Thoracic aorta (tissue), 2 donors: ENCODE measurements at regions not wholly inside any gene's neighbourhood (a gene's known extent, or its start where the extent isn't known, plus 50 kb on each side); places are given as distances from the start of the nearest gene placed in this dataset.

ENCODE experiments used
- ATAC-seq: fragments of 150-250 bp; one replicate; pipeline ENCODE4 v1.8.0; 2017; ENCODE audit warnings: low read depth; ENCODE audit not compliant: insufficient number of reproducible peaks, low FRiP score
- DNase-seq: peaks from one replicate; pipeline ENCODE4 v3.0.0-alpha.2; 2020; ENCODE audit warnings: low spot score
- H3K27ac ChIP-seq, 2 donors: fragments of 200-600 bp; sonication (generic); 1 replicate in 1 of 2; 2 replicates in 1 of 2; pipeline ENCODE4 v1.5.1; 2016; ENCODE audit warnings: mild to moderate bottlenecking in 2 of 2, moderate library complexity in 2 of 2
- H3K27me3 ChIP-seq: fragments of 200-600 bp; sonication (generic); replicated peaks from 2 replicates; pipeline ENCODE4 v1.6.0; 2016; ENCODE audit warnings: mild to moderate bottlenecking; ENCODE audit not compliant: insufficient read depth
- H3K36me3 ChIP-seq: fragments of 200-600 bp; sonication (generic); one replicate; pipeline ENCODE4 v1.5.1; 2016
- H3K4me1 ChIP-seq, 2 donors: fragments of 200-600 bp; sonication (generic); 1 replicate in 1 of 2; 2 replicates in 1 of 2; pipeline versions ENCODE4 v1.5.1 to v1.6.0; 2016; ENCODE audit warnings: low read depth in 2 of 2, mild to moderate bottlenecking in 1 of 2; ENCODE audit not compliant: control insufficient read depth in 1 of 2
- H3K4me3 ChIP-seq: fragments of 200-600 bp; sonication (generic); 2 replicates; pipeline ENCODE4 v1.5.1; 2016; ENCODE audit warnings: mild to moderate bottlenecking
- H3K9me3 ChIP-seq: fragments of 200-600 bp; sonication (generic); 2 replicates; pipeline ENCODE4 v1.5.1; 2016
- TF ChIP-seq, protein P1 (sequence below): fragments of 200-600 bp; sonication (generic); IDR thresholded peaks from one replicate; pipeline ENCODE4 v1.5.1; 2019; ENCODE audit warnings: antibody characterized with exemption

- H3K36me3 ChIP-seq = no peaks in the 10 kb centered on the region
- no peaks in the 10 kb centered on the region for H3K4me1 ChIP-seq
- DNase-seq = no peak
- TF ChIP-seq, protein P1, sequence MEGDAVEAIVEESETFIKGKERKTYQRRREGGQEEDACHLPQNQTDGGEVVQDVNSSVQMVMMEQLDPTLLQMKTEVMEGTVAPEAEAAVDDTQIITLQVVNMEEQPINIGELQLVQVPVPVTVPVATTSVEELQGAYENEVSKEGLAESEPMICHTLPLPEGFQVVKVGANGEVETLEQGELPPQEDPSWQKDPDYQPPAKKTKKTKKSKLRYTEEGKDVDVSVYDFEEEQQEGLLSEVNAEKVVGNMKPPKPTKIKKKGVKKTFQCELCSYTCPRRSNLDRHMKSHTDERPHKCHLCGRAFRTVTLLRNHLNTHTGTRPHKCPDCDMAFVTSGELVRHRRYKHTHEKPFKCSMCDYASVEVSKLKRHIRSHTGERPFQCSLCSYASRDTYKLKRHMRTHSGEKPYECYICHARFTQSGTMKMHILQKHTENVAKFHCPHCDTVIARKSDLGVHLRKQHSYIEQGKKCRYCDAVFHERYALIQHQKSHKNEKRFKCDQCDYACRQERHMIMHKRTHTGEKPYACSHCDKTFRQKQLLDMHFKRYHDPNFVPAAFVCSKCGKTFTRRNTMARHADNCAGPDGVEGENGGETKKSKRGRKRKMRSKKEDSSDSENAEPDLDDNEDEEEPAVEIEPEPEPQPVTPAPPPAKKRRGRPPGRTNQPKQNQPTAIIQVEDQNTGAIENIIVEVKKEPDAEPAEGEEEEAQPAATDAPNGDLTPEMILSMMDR = no peak
- H3K27ac ChIP-seq = no peak overlapping the region
- no peaks in the 10 kb centered on the region for H3K9me3 ChIP-seq
- H3K4me3 ChIP-seq = no peak overlapping the region
- no peak for ATAC-seq
- no peaks in the 10 kb centered on the region for H3K27me3 ChIP-seq
These were observed 68.4 kb downstream of the MED10 start for GRCh38 chr5:6309949-6310348.

- H3K27me3 ChIP-seq = no peaks in the 10 kb centered on the region
- no peak overlapping the region for H3K27ac ChIP-seq
- ATAC-seq = no peak
- no peak overlapping the region for H3K4me3 ChIP-seq
- H3K9me3 ChIP-seq = no peaks in the 10 kb centered on the region
- no peak for DNase-seq
- no peaks in the 10 kb centered on the region for H3K36me3 ChIP-seq
- TF ChIP-seq, protein P1 = no peak
- no peaks in the 10 kb centered on the region for H3K4me1 ChIP-seq
These were observed 69.7 kb downstream of the MED10 start for GRCh38 chr5:6308683-6309082.

- Histone ChIP-seq H3K27ac (no peak overlapping the region), H3K27me3 (no peaks in the 10 kb centered on the region), H3K4me3 (no peak overlapping the region), H3K9me3 (no peaks in the 10 kb centered on the region), H3K36me3 (no peaks in the 10 kb centered on the region), H3K4me1 (no peaks in the 10 kb centered on the region)
- TF ChIP-seq, protein P1 = no peak
- DNase-seq = no peak
- no peak for ATAC-seq
These were observed 71.0 kb downstream of the MED10 start for GRCh38 chr5:6307304-6307703.

- TF ChIP-seq, protein P1 = no peak
- DNase-seq (no peak), ATAC-seq (no peak)
- H3K36me3 ChIP-seq = no peaks in the 10 kb centered on the region
- no peak overlapping the region for H3K27ac ChIP-seq
- no peaks in the 10 kb centered on the region for H3K9me3 ChIP-seq
- H3K27me3 ChIP-seq = no peaks in the 10 kb centered on the region
- no peak overlapping the region for H3K4me3 ChIP-seq
- no peaks in the 10 kb centered on the region for H3K4me1 ChIP-seq
These were observed 72.5 kb downstream of the MED10 start for GRCh38 chr5:6305853-6306252.

GRCh38 chr5:6302684-6303083, 75.7 kb downstream of the MED10 start:
- Histone ChIP-seq H3K9me3 (no peaks in the 10 kb centered on the region), H3K4me3 (no peak overlapping the region), H3K27ac (no peak overlapping the region), H3K4me1 (no peaks in the 10 kb centered on the region), H3K27me3 (no peaks in the 10 kb centered on the region), H3K36me3 (no peaks in the 10 kb centered on the region)
- DNase-seq (no peak), ATAC-seq (no peak)
- TF ChIP-seq, protein P1 = no peak
